Testis (tissue), 2 donors: ENCODE measurements at regions not wholly inside any gene's neighbourhood (a gene's known extent, or its start where the extent isn't known, plus 50 kb on each side); places are given as distances from the start of the nearest gene placed in this dataset.

Source experiments
- DNase-seq: peaks from one replicate; pipeline ENCODE4 v3.0.0-alpha.2; 2019
- H3K27ac ChIP-seq, 2 donors: fragments of 200-600 bp; sonication (generic); one replicate each; pipeline ENCODE4 v1.5.1; 2019
- H3K27me3 ChIP-seq: fragments of 200-600 bp; sonication (generic); one replicate; pipeline ENCODE4 v1.5.1; 2019
- H3K36me3 ChIP-seq: fragments of 200-600 bp; sonication (generic); one replicate; pipeline ENCODE4 v1.5.1; 2017; ENCODE audit warnings: low read depth; ENCODE audit errors: missing control alignments
- H3K4me1 ChIP-seq: fragments of 200-600 bp; sonication (generic); one replicate; pipeline ENCODE4 v1.5.1; 2019
- H3K4me3 ChIP-seq, 2 donors: fragments of 200-600 bp; sonication (generic); one replicate each; pipeline ENCODE4 v1.5.1; 2017 to 2019
- H3K9me3 ChIP-seq: fragments of 200-600 bp; sonication (generic); one replicate; pipeline ENCODE4 v1.5.1; 2017
- POLR2A ChIP-seq: fragments of 450-650 bp; IDR thresholded peaks from one replicate; pipeline ENCODE4 v1.6.1; 2017; ENCODE audit warnings: antibody characterized with exemption, mild to moderate bottlenecking, moderate library complexity
- WGBS, 2 donors: methylation state at CpG; one replicate each; pipeline ENCODE4 v1.1.5; 2018; 5-methylcytosine and 5-hydroxymethylcytosine counted together
- intact Hi-C: fragments of 100-400 bp; cut with DNase I; formaldehyde crosslinking; loops from one replicate; pipeline ENCODE4 v1.15.1; 2023; ENCODE audit warnings: low total_unique reads
- TF ChIP-seq, protein P1 (sequence below), 3 experiments: fragments of 450-650 bp in 2 of 3; fragments of 200-600 bp in 1 of 3; sonication (generic) in 1 of 3; IDR thresholded peaks; one replicate each; pipeline ENCODE4 v1.5.1; 2016 to 2019; ENCODE audit warnings: antibody characterized with exemption in 3 of 3, mild to moderate bottlenecking in 2 of 3, moderate library complexity in 1 of 3

DNA sequence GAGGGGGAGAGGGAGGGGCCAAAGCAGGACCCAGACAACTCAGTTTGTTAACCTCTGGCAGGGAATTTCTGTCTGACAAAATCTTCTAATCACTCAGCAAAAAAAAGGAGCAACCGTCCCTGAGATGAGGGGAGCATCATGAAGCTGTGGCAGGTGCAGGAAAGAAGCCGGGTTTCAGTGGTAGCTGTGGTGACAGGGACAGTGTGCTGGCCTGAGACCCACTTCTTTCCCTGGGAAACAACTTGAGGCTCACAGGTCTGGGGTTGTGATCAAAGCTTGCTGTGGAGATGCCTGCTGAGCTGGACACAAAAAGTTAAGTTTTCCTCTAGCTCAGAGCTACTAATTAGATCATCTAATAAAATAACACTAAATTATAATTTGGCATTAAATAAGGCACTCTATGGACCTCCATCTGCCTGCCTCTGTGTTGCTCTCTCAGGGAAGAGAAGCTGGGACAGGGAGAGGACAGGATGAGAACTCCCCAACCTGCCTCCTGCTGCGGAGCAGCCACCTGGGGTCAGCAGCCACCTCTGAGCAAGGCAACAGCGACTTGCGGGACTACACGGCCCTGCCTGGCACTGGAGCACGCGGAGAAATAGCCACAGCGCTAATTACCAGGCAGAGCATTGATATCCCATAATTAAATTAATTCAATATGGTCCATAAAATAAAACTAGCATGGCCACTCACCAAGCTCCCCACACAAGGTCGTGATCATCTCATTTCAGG is 104.6 kb upstream of the TEX51 start:
- intact Hi-C loops, result no loop called here
- WGBS, 2 donors, result 46 to 56% methylated on average over 10 of the region's 10 CpGs
- no peak for TF ChIP-seq POLR2A
- TF ChIP-seq, protein P1, sequence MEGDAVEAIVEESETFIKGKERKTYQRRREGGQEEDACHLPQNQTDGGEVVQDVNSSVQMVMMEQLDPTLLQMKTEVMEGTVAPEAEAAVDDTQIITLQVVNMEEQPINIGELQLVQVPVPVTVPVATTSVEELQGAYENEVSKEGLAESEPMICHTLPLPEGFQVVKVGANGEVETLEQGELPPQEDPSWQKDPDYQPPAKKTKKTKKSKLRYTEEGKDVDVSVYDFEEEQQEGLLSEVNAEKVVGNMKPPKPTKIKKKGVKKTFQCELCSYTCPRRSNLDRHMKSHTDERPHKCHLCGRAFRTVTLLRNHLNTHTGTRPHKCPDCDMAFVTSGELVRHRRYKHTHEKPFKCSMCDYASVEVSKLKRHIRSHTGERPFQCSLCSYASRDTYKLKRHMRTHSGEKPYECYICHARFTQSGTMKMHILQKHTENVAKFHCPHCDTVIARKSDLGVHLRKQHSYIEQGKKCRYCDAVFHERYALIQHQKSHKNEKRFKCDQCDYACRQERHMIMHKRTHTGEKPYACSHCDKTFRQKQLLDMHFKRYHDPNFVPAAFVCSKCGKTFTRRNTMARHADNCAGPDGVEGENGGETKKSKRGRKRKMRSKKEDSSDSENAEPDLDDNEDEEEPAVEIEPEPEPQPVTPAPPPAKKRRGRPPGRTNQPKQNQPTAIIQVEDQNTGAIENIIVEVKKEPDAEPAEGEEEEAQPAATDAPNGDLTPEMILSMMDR (IDR thresholded peaks at IDR 0.05), result no peak

DNA sequence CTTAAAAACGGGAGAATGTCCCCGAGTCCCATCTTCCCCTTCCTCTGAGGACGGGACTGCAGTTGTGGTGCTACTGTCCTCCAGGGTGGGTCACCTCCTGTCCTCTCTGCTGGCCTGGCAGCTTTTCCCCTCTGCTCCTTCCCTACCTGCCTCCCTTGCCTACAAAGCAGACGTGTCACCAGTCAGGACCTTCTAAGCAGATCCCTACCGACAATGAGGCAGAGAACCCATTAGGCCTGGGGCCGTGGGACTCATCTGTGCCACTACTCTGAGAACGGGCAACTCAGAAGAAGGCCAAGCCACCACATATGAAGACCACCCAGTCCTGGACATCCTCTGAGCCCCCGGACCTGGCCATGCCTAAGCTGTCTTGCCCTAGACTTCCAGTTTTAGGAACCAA is 103.0 kb upstream of the TEX51 start:
- TF ChIP-seq POLR2A, result no peak
- TF ChIP-seq, protein P1 (IDR thresholded peaks at IDR 0.05), result no peak
- Histone ChIP-seq H3K36me3 (no peaks in the 10 kb centered on the region), H3K4me3 (no peak overlapping the region), H3K27me3 (no peaks in the 10 kb centered on the region), H3K9me3 (no peaks in the 10 kb centered on the region), H3K27ac (no peak overlapping the region), H3K4me1 (no peaks in the 10 kb centered on the region)
- DNase-seq, result no peak
- 87 to 88% methylated on average over 8 of the region's 8 CpGs for WGBS, 2 donors
- intact Hi-C loops, result no loop called here

More for the DNA sequence above, 104.6 kb upstream of the TEX51 start:
- no peaks in the 10 kb centered on the region for H3K27me3 ChIP-seq
- no peak overlapping the region for H3K27ac ChIP-seq
- no peak overlapping the region for H3K4me3 ChIP-seq
- H3K36me3 ChIP-seq, result no peaks in the 10 kb centered on the region
- H3K9me3 ChIP-seq, result no peaks in the 10 kb centered on the region
- no peaks in the 10 kb centered on the region for H3K4me1 ChIP-seq
- no peak for DNase-seq

GRCh38 chr2:126796931-126797621 is 101.6 kb upstream of the TEX51 start:
- Histone ChIP-seq H3K27ac (no peak overlapping the region), H3K27me3 (no peaks in the 10 kb centered on the region), H3K9me3 (no peaks in the 10 kb centered on the region), H3K4me3 (no peak overlapping the region), H3K36me3 (no peaks in the 10 kb centered on the region), H3K4me1 (no peaks in the 10 kb centered on the region)
- no peak for DNase-seq
- intact Hi-C loops, result no loop called here
- TF ChIP-seq, protein P1 (IDR thresholded peaks at IDR 0.05), result no peak
- TF ChIP-seq POLR2A, result no peak
- WGBS, 2 donors, result 89 to 94% methylated on average over 14 of the region's 14 CpGs

DNA sequence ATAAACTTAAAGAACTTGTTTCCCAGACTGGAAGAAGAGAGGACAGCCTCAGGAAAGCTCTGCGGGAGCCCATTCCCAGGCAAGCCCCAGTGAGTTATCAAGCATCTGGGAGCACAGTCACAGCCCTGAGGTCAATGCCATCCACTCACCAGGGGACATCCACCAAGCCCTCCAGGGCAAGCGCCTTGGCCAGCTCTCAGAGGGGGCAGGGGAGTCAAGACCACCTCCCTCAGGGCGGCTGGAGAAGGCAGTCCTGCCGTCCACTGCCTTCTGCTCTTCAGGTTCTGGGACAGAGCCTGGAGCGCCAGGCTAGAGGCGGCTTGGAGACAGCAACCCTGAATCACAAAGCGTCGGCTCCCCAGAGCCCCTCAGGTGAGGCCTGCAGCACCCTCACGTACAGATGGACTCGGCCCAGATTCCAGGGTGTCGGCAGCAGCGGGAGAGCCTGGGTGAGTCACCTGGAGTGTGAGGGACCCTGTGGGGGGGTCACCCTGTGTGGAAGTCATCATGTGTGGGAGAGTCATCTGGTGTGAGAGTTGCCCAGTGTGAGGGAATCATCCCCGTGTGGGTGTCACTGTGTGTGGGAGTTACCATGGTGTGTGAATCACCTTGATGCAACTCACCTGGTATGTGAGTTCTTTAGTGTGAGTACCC is 100.9 kb upstream of the TEX51 start:
- no peak overlapping the region for H3K4me3 ChIP-seq
- H3K9me3 ChIP-seq, result no peaks in the 10 kb centered on the region
- no peaks in the 10 kb centered on the region for H3K4me1 ChIP-seq
- H3K27ac ChIP-seq, result no peak overlapping the region
- no peak for DNase-seq
- intact Hi-C loops, result no loop called here
- H3K27me3 ChIP-seq, result no peaks in the 10 kb centered on the region
- TF ChIP-seq, protein P1 (IDR thresholded peaks at IDR 0.05), result no peak
- no peak for TF ChIP-seq POLR2A
- H3K36me3 ChIP-seq, result no peaks in the 10 kb centered on the region
- WGBS, 2 donors, result 91 to 92% methylated on average over 7 to 13 of the region's 13 CpGs
